Activated CD8-positive, alpha-beta memory T cell treated with anti-CD3 and anti-CD28 coated beads, Interleukin-2, amount 50 U/mL, for 48 hours (primary cell): ENCODE measurements at regions not wholly inside any gene's neighbourhood (a gene's known extent, or its start where the extent isn't known, plus 50 kb on each side); places are given as distances from the start of the nearest gene placed in this dataset.

ENCODE experiments used
- DNase-seq: peaks from one replicate; pipeline ENCODE4 v3.0.0-alpha.2; 2020

DNA sequence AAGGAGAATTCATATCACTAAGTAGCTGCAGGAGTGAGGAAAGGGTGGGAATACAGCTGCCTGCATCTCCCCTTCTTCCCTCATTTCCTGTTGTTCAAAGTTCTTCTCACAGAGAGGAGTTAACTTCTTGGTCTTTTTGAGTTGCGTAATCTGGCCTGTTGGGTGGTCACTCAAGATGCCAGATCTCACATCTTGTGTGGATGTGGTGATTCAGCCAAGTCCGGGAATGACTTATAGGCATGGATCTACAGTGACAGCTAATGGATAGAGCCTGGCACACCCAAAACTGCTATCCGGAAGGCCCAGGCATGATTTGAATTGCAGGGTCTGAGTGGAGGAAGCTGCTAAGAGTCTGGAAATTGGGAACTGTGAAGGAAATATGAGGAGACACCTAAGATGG, 100.2 kb upstream of the SLC35B3 start:
- DNase-seq: no peak

DNA sequence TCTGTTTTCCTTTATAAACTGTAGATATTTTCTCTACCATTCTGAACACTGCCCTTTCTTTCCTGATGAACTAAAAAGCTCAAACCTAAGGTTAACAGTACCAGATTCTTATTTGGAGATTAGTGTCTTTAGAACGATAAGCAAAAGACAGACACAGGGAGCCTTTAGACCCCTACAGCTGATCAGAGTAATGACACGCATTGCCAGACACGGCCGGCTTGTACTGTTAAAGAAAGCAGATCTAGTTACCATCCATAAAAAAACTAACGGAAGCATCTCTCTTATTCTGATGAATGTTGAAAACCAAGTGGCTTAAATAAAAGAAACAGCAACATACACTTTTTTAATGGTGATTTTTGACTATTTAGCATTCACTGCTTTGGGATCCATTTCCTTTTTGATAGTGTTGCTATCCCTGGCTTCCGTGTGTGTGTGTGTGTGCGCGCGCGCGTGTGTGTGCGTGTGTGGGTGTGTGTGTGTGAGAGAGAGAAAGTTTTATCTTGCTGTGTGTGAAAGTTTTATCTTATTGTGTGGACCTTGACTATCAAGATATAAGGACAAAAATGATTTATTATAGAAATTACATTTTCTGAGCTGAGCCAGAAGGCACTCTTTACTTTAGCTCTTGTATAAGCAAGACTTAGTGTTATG, 95.6 kb upstream of the SLC35B3 start:
- DNase-seq: no peak

DNA sequence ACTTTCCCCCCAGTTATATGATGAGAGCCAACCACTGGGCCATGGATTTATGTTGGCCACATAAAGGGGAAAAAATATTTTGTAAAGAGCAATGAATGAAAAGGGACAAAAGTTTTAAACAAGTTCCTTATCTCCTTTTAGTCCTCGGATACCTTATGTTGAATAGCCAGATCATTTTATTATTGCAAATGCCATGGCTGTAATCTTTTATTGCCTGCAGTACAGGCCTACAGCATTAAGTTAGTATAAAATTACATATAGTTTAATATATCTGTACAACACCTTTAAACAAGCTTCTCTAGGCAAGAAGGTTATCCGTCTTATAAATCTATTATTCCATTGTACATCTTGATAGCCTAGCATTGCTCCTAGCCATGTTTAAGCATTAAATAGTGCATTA, 93.9 kb upstream of the SLC35B3 start:
- DNase-seq: no peak

DNA sequence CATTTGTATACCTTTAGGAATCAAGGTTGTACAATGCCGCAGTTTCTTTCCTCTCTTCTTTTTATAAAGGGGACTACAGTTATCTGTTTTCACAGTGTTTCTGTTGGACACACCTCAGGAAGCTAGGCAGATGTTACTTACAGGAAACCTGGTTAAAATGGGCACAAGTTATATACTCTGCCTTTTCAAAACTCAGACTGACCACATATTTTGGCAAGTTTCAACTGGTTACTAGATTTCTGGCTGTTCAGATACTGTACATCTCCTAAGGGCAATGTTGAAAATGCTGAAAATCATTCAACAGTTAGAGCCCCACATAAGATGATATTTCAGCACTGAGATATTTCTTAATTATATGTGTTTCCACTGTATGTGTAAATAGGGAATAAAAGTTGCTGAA, 92.5 kb upstream of the SLC35B3 start:
- DNase-seq: no peak

DNA sequence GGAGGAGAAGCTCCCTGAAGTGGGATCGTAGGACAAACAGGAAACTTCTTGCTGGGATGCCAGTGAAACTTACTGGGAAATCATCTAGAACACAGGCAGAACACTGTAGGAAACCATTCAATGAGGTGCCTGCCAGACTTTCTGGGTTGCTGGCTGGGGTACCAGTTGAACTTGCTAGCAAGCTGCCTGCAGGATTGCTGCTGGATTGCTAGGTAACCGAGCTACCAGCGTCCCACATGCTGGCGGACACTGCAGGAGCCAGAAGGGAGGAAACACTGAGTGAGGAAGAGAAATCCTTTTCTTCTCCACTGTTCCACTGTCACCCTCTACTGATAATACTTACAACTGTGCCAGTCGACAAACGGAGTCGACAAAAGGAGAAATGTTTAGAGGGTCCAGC, 91.3 kb upstream of the SLC35B3 start:
- no peak for DNase-seq

DNA sequence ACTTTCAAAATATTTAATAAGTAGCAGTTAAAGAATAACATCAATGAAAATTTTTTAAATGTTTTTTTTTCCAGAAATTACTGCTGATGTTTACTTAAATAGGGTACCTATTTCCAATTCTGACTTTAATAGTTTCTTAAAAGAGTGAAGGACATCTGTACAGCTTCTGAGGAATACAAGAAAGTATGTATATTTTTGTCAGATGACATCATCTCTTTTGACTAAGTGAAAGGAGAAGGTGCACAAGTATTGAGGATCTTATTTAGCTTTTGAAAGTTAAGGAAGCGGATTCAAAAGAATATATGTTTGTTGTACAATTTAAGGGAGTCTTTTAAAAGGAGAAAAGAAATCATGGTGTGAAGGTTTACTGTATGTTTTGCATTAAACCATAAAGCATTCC, 90.0 kb upstream of the SLC35B3 start:
- DNase-seq: no peak

DNA sequence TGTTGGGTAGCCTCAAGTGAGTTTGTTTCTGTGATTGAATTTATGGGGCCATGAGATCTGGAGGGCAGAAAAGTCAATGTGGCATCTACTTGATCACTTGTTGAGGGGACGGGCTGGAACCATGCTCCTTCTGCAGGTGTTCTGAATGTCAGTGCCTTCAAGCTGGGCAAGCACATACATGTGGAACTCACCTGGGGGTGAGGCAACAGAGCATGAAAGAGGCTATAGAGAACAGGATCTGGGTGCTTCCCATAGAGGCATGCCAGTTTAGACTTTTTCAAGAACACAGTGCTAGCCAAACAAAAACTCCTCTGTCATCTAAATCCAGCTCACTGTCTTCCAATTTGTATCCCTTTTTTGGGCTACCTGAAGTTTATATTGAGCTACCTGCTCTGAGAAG, 77.8 kb upstream of the SLC35B3 start:
- no peak for DNase-seq

DNA sequence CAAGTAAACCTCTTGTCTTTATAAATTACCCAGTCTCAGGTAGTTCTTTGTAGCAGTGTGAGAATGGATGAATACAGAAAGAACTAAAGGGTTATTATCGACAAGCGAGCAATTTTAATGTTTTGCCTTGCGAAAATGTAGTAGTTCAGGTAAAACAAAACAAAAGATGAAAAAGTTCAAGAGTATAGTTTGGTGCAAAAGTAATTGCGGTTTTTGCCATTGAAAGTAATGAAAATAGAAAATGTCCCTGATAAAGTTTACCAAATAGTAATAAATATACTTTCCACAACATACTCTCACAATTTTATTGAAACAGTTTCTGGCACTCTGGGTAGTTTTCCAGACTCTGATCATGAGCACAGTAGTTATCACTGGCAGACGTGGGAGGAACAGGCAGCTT, 71.9 kb upstream of the SLC35B3 start:
- no peak for DNase-seq

DNA sequence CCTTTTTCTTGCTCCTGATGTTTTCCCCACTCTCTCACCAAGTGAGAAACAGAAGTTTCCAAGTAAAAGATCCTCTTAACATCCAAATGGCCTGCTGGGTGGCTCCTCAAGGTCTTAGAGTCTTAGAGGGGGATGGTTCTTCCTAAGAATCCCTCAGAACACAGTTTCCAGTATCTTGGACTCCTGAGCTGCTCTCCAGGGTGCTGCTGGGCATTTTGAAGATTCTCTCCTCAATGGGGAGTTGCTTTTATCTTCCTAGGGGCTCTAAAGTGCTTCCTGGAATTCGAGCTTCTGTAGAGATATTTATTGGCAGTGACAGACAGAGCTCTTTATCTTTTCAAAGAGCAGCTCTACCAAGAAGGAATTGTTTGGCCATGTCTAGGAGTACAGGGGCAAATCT, 70.8 kb upstream of the SLC35B3 start:
- DNase-seq: no peak

DNA sequence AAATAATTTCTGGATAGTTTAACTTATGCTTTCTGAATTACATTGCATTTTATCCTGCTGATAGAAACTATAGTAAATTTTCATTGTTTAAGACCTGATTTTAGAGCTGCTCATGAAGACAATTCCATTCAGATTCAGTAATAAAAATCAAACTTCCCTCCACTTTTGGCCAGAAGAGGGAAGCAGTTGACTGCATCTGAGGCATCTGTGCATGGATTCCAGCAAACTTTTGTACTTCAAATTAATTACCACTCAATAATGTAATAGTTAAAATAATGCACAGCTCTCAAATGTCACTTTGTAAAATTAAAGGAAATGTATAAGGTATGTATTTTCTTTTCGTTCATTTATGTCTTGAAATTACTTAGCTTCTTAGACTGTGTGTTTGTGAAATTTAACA, 64.2 kb upstream of the SLC35B3 start:
- no peak for DNase-seq

DNA sequence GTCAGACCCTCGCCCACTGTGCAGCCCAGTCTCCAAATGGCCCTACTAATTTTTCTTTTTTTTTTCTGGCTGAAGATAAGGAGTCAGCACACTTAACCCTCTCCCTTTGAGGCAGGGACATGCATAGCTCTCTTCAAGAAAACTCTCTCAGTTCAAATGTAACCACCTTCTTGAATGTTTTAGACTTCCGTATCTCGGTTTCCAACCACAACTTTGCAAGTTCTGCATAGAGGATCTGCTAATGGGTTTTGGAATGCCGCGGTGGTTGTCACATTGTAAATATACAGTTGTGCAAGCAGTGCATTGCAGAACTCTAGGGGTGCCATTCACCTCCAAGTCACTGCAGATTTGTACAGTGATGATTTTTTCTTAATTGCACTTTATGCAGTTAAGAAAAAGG, 59.4 kb upstream of the SLC35B3 start:
- no peak for DNase-seq

DNA sequence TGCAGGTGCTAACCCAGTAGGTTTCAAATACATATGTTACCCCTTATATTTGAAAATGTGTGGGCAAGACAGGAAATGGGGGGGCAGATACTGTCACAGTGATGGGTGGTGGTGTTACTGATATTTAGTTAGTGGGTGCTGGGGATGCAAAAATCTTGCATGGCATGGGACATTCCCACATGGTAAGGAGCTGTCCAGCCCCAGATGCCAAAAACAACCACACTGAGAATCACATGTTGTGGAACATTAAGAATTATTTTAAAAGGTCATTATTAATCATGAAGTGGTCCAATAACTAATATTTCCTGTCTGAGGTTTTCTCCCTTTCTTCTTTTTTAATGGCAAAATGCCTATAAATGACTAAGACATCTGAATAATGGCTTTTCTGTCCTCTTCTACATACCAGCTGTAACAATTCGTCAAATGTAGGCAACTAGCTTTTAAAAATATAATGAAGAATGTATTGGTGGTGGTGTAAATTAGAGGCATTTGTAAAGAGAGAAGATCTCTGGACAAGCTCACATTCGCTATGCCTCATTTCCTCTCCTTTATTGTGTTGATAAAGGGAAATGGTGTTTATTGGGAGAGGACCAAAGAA, 57.3 kb upstream of the SLC35B3 start:
- no peak for DNase-seq
